ENCODE measurements at regions not wholly inside any gene's neighbourhood (a gene's known extent, or its start where the extent isn't known, plus 50 kb on each side); places are given as distances from the start of the nearest gene placed in this dataset.

GRCh38 chr7:70846208-70846607 is 285.7 kb upstream of the GALNT17 start:
- no peak for TF ChIP-seq CTCF (IDR thresholded peaks at IDR 0.05; ENCODE audit: low read depth, low read length)
- no peak overlapping the region for H3K4me3 ChIP-seq
- H3K4me1 ChIP-seq (ENCODE audit: low read depth): no peaks in the 10 kb centered on the region
- H3K9me3 ChIP-seq (ENCODE audit: low read depth): no peaks in the 10 kb centered on the region
- no peaks in the 10 kb centered on the region for H3K27me3 ChIP-seq
- no peaks in the 10 kb centered on the region for H3K36me3 ChIP-seq
- no peak overlapping the region for H3K27ac ChIP-seq
- DNase-seq (ENCODE audit: low read depth in 1 of 2, low spot score in 1 of 2): no peak

DNA sequence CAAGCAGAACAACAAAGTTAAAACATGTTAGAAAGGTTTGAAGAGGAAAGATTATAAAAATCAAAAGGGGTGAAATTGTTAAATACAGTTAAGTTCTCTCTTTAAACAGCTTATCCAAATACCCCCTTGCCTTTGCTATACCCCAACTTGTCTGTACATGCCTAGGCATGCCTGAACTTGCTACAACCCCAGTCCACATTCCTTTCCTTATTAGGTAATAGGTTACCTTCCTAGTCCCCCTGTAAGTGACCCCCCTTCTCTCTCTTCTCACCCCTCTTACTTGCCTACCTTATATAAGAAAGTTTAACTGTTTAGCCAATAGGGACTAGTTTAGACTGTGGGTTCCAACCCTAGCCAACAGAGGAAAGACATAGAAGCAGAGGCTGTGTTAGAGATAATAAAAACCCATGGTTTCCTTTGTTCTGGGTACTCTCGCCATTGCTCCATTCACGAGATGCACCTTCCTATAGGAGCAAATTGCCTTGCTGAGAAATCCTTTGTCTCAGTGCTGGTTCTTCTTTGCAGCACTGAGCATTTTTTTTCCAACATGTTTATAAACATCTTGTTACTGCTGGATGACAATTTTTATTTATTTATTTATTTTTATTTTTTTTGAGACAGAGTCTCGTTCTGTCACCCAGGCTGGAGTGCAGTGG is 282.2 kb upstream of the GALNT17 start:
- Histone ChIP-seq H3K36me3 (no peaks in the 10 kb centered on the region), H3K4me3 (no peak overlapping the region), H3K27ac (no peak overlapping the region), H3K9me3 (ENCODE audit: low read depth) (no peaks in the 10 kb centered on the region), H3K27me3 (no peaks in the 10 kb centered on the region), H3K4me1 (ENCODE audit: low read depth) (no peaks in the 10 kb centered on the region)
- DNase-seq (ENCODE audit: low read depth in 1 of 2, low spot score in 1 of 2): no peak
- TF ChIP-seq CTCF (IDR thresholded peaks at IDR 0.05; ENCODE audit: low read depth, low read length): no peak

DNA sequence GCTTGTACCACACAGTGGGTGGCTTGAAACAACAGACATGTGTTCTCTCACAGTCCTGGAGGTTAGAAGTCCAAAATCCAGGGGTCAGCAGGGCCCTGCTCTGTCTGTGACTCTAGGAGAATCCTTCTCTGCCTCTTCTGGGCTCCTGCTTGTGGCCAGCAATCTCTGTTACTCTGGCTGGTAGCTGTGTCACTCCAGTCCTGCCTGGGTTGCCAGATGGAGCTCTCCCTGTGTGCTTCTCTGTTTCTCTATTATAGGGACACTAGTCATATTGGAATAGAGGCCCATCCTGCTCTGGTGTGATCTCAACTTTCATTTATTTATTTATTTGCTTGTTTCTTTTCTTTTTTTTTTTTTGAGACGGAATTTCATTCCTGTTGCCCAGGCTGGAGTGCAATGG is 276.6 kb upstream of the GALNT17 start:
- Histone ChIP-seq H3K4me1 (ENCODE audit: low read depth) (no peaks in the 10 kb centered on the region), H3K27me3 (no peaks in the 10 kb centered on the region), H3K27ac (no peak overlapping the region), H3K9me3 (ENCODE audit: low read depth) (no peaks in the 10 kb centered on the region), H3K36me3 (no peaks in the 10 kb centered on the region), H3K4me3 (no peak overlapping the region)
- TF ChIP-seq CTCF (IDR thresholded peaks at IDR 0.05; ENCODE audit: low read depth, low read length): no peak
- DNase-seq (ENCODE audit: low read depth in 1 of 2, low spot score in 1 of 2): no peak

DNA sequence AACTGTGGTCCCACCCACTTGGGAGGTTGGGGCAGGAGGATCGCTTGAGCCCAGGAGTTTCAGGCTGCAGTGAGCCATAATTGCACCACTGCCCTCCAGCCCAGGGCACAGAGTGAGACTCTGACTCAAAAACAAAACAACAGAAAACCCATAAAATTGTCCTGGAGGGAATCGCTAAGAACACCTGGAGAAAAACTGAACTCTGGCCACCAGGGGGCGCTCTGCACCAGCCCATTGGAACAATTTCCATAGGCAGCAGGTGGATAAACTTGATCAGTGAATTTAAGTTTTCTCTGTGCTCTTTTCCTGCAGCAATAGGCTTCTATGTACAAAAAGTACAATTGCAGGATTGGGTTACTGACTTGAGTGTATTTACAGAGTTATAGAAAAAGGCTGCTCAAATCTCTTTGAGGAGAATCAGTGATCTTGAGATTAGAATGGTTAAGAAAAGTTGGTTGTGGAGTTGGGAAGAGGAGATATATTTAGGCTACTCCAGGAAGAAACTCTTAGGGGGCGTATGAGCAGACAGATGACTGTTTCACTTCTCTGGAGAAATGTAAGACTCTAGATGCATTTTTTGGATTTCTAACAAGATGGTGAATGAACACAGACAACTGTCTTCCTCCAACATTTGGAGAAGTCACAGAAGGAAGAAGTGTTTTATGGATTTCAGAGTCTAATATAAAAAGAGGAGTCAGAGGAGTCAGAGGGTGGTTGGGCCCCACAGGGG is 274.9 kb upstream of the GALNT17 start:
- Histone ChIP-seq H3K27me3 (no peaks in the 10 kb centered on the region), H3K4me3 (no peak overlapping the region), H3K9me3 (ENCODE audit: low read depth) (no peaks in the 10 kb centered on the region), H3K4me1 (ENCODE audit: low read depth) (no peaks in the 10 kb centered on the region), H3K36me3 (no peaks in the 10 kb centered on the region), H3K27ac (no peak overlapping the region)
- DNase-seq (ENCODE audit: low read depth in 1 of 2, low spot score in 1 of 2): peak; percentile 67 to 86
- TF ChIP-seq CTCF (IDR thresholded peaks at IDR 0.05; ENCODE audit: low read depth, low read length): peak; percentile 77

DNA sequence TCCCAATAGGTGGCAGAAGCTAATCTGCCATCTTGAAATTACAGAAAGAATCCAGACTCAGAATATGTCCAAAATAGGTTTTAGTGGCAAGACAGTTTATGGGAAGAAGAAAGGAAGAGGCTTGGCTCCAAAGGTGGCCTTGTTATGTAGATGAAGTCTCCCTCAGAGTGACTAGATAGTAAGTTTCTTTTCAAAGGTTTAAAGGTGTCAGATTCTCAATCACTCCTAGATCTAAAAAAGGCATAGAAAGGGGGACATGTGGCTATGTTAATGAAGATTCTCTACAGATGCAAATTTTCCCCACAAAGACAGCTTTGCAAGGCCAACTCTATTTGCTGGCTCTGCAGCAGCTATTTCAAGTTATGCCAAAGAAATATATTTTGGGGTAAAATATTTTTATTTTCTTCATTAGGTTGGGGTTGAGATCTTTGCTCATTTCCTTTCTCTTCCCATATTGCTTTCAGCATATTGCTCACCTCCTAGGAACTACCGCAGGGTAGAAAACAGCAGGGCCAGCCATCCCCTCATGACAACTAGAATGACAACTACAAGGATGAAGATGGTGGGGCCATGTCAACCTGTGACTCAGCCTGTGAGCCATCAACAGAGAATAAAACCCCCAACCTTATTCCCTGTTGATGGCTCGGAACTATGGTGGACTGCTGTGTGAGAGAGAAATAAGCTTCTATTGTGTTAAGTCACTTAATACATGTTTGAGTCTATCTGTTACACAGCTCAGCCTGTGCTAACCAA is 274.0 kb upstream of the GALNT17 start:
- Histone ChIP-seq H3K4me1 (ENCODE audit: low read depth) (no peaks in the 10 kb centered on the region), H3K27me3 (no peaks in the 10 kb centered on the region), H3K9me3 (ENCODE audit: low read depth) (no peaks in the 10 kb centered on the region), H3K36me3 (no peaks in the 10 kb centered on the region), H3K4me3 (no peak overlapping the region), H3K27ac (no peak overlapping the region)
- no peak for DNase-seq (ENCODE audit: low read depth in 1 of 2, low spot score in 1 of 2)
- no peak for TF ChIP-seq CTCF (IDR thresholded peaks at IDR 0.05; ENCODE audit: low read depth, low read length)
